CD4-positive, alpha-beta T cell treated with Interleukin-4 for 1 hour (primary cell): ENCODE measurements at regions not wholly inside any gene's neighbourhood (a gene's known extent, or its start where the extent isn't known, plus 50 kb on each side); places are given as distances from the start of the nearest gene placed in this dataset.

Experiments
- DNase-seq, 2 donors: peaks; one replicate each; pipeline ENCODE4 v3.0.0-alpha.2; 2020 to 2022

GRCh38 chr10:130728531-130729215, 582.8 kb downstream of the TCERG1L start:
- DNase-seq, result no peak

GRCh38 chr10:130729876-130730275, 581.6 kb downstream of the TCERG1L start:
- no peak for DNase-seq

- no peak for DNase-seq
Observed at GRCh38 chr10:130737186-130737585, 574.3 kb downstream of the TCERG1L start.

GRCh38 chr10:130737621-130738020, 573.9 kb downstream of the TCERG1L start:
- no peak for DNase-seq

GRCh38 chr10:130739016-130739756, 572.3 kb downstream of the TCERG1L start:
- DNase-seq, result no peak

- DNase-seq, result peak in 1 of 2 donors; percentile 9
Observed at GRCh38 chr10:130739757-130740145, 571.8 kb downstream of the TCERG1L start.

GRCh38 chr10:130740166-130740565, 571.4 kb downstream of the TCERG1L start:
- peak in 1 of 2 donors; percentile 9 for DNase-seq

- DNase-seq, result no peak
Observed at GRCh38 chr10:130740915-130741750, 570.4 kb downstream of the TCERG1L start.

- DNase-seq, result peak in 1 of 2 donors; percentile 7
Observed at GRCh38 chr10:130741901-130742855, 569.3 kb downstream of the TCERG1L start.

- DNase-seq, result no peak
Observed at GRCh38 chr10:130742941-130743675, 568.4 kb downstream of the TCERG1L start.

GRCh38 chr10:130743751-130744271, 567.7 kb downstream of the TCERG1L start:
- DNase-seq, result peak in 1 of 2 donors; percentile 10

- no peak for DNase-seq
Observed at GRCh38 chr10:130744631-130745030, 566.9 kb downstream of the TCERG1L start.

- peak in 1 of 2 donors; percentile 8 for DNase-seq
Observed at GRCh38 chr10:130745251-130745650, 566.3 kb downstream of the TCERG1L start.

GRCh38 chr10:130745821-130746220, 565.7 kb downstream of the TCERG1L start:
- DNase-seq, result no peak

GRCh38 chr10:130746311-130746710, 565.2 kb downstream of the TCERG1L start:
- DNase-seq, result peak in 1 of 2 donors; percentile 3

- DNase-seq, result peak in 1 of 2 donors; percentile 4
Observed at GRCh38 chr10:130747356-130747755, 564.2 kb downstream of the TCERG1L start.

- no peak for DNase-seq
Observed at GRCh38 chr10:130747946-130748345, 563.6 kb downstream of the TCERG1L start.

GRCh38 chr10:130748409-130749057, 563.0 kb downstream of the TCERG1L start:
- peak in 1 of 2 donors; percentile 4 for DNase-seq

- no peak for DNase-seq
Observed at GRCh38 chr10:130749911-130750310, 561.6 kb downstream of the TCERG1L start.

- no peak for DNase-seq
Observed at GRCh38 chr10:130750441-130750840, 561.1 kb downstream of the TCERG1L start.
